NOMO-1 (cell line): ENCODE measurements at regions not wholly inside any gene's neighbourhood (a gene's known extent, or its start where the extent isn't known, plus 50 kb on each side); places are given as distances from the start of the nearest gene placed in this dataset.
A peak's percentile ranks its signal among the peaks of the same experiment; 100 is the strongest.
"Not testable (repeated sequence)": the region's sequence is repeated elsewhere in the genome, so short reads cannot be mapped to it uniquely, and the experiment has no call there.

Experiments used
- DNase-seq, 2 experiments: peaks; one replicate each; lab custom pipeline; 2025; ENCODE audit not compliant: unreplicated experiment in 2 of 2; lab: John Stamatoyannopoulos, UW

- DNase-seq: no peak
Measured at GRCh38 chrX:7542587-7543380, 300.2 kb upstream of the VCX start.

DNA sequence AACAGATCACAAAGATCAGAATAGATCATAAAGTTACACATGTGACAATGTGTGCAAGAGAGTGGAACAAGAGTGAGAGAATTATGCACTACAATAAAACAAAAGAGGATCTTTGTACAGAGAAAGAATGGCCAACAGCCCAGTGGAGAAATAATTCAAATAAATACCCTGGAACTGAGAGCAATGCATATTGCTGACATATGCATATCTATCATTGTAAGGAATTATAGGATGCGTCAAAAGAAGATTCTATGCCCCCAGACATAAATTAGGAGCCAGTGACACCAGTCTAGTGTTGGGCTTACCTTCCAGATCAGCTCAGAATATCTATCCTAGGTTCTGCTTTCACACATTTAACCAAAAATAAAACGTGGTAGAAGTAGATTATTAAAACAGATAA, 320.1 kb upstream of the VCX start:
- no peak for DNase-seq

DNA sequence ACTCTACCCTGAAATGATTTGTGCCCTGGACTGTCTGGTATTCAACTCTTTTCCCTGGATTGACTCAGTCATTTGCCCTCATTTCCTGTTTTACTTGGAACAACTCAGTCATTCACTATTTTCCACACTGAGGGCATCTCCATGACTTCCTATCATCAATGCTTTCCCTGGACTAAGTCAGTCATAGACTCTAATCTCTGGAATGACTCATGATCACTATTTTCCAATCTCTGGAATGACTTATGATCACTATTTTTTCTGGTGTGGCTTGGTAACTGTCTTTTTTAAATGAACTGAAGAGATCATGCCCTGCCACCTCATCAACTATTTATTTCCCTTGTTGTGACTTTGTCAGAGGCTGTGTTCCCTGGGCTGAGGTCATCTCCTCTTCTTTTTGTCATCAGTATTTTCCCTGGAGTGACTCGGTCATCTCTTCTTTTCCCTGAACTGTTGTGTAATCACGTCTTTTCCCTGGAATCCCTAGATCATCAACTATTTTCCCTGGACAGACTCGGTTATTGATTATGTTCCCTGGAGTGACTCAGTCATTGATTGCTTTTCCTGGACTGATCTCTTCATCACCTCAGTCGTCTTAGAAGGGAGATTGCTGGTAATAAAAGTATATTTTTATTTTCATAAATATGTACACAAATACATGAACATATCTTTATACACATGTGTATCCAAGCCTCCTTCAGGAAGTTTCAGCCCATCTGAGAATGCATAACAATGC, 327.1 kb upstream of the VCX start:
- no peak for DNase-seq

GRCh38 chrX:7514871-7515599, 327.9 kb upstream of the VCX start:
- no peak for DNase-seq

GRCh38 chrX:7512845-7513244, 330.1 kb upstream of the VCX start:
- no peak for DNase-seq

DNA sequence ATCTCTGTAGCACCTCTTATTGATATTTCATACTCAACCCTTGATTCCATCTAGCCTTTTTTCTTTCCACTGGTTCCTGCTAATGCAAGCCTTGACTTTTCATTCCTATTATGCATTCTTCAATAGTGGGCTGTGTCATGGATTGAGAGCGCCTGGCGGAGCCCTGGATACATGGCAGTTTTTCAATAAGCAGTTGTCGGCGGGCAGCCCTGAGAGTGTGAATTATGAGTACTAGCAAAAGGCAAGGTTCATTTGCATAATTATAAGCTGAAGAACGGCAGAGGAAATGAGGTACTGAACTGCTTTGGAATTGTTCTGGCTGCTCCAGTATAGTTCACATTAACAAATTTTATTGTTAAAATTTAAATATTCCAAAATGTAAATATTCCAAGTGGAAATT, 339.7 kb upstream of the VCX start:
- DNase-seq: no peak

- DNase-seq: no peak
Measured at GRCh38 chrX:7500386-7500785, 342.6 kb upstream of the VCX start.

DNA sequence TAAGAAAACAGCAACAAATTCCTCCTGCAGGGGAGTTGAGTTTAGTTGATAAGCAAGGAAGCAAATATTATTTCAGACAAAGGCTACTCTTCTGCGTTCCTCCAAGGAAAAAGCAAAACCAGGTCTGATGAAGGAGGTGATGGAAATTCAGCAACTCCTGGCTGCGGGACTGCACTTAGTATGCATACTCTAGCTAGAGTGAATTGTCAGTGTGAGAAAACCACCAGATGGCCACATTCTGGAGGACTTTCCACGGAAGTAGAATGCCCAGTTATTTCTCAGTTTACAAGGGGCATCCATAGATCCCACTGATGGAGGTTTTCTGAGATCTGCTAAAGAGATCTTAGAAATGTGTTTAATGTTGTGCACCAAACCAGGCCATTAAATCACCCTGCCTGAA, 338.6 kb upstream of the PUDP start:
- DNase-seq: no peak

DNA sequence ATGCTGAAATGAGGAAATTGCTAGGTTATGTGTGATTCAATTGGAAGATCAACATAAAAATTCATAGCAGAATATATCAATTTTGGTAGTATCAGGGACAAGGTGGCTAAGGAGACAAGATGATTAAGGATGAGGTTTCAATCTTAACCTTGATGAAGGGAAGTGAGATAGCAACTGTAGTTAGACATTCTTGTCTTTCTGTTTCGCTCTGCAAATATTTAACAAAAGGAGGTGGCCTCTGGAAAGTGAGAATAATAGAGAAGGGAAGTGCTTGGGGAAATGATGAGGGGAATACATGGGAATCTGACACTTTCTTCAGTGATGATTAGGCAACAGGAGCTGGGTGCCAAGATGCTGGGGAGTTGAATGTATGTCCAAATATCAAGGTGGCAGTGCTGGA, 337.1 kb upstream of the PUDP start:
- no peak for DNase-seq

DNA sequence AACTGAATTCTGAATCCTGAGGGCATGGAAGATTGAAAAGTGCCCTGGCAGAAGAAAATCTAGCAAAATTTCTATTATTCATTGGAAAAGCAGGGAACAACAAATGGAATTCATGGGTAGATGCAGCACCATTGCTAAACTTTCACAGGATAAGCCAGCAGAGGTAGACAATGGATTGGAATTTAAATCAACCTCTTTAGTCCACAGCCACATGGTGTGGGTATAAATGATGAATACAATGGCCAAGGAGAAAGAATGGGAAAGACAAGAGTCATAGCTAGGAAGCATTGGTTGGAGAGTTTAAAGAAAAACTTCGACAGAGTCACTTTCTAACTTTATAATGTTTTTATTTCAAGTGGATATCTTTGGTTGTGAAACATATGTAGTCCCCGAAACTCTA, 332.8 kb upstream of the PUDP start:
- no peak for DNase-seq

DNA sequence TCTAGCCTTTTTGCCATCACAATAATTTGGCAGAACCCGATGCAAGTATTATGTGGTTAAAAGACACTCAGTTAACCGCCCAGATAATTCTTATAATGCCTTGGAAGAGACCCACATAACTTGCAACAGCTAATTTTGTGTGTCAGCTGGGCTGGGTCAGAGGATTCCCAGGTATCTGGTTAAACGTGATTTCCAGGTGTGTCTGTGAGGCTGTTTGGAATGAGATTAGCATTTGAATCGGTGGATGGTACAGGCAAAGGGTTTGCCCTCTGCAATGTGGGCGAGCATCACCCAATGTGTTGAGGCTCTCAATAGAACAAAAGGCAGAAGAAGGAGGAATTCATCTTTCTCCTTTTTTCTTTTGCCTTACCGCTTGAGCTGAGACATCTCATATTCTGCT, 314.2 kb upstream of the PUDP start:
- DNase-seq: no peak

DNA sequence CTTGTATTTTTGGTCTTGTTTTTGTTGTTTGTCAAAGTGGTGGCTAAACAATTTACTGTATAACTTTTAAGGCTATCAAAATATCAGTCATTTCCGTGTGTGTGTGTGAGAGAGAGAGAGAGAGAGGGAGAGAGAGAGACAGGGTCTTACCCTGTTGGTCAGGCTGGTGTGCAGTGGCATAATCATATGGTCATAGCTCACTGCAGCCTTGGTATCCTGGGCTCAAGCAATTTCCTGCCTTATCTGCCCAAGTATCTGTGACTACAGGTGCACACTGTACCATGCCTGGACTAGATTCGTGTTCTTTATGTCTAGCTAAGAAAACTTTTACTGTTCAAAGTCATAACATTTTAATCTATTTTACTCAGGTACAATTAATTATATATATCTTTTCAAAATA, 313.1 kb upstream of the PUDP start:
- not testable (repeated sequence) for DNase-seq

- DNase-seq: peak; percentile 53 to 72
Measured at GRCh38 chrX:7447801-7448499, 300.0 kb upstream of the PUDP start.

DNA sequence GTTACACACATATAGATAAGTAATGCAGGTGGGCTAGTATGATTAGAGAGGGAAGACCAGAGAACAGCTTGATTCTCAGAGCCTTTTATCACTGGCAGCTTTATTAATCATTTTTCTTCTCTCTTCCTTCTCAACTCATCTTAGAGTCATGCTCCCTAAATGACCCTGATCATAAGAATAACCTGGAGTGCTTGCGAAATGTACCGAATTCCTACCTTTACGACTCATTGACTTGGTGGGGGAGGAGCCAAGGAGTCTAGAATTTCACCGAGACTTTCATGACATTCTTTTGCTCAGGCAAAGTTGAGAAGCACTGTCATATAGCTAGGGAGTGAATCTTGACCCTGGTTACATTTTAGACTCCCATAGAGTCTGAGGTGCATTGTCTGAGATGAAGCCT, 298.9 kb upstream of the PUDP start:
- DNase-seq: no peak

DNA sequence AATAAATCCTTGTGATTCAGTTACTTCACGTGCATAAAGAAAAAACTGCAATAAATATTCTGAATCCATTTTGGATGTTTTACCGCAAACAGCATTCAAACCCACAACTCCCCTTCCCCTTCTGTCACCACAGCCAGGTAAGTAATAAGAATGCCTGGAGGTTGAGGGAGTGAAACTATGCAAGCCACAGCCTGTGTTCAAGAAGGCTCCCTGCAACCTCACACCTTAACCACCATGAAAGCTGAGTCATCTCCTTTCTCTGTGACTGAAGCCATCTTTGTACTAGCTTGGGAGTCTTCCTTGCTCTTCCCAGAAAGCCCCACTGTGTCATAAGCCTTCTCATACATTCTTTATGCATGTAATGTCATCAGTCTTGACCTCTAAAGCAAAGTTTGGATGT, 297.0 kb upstream of the PUDP start:
- no peak for DNase-seq

- no peak for DNase-seq
Measured at GRCh38 chrX:7441586-7441985, 293.6 kb upstream of the PUDP start.

DNA sequence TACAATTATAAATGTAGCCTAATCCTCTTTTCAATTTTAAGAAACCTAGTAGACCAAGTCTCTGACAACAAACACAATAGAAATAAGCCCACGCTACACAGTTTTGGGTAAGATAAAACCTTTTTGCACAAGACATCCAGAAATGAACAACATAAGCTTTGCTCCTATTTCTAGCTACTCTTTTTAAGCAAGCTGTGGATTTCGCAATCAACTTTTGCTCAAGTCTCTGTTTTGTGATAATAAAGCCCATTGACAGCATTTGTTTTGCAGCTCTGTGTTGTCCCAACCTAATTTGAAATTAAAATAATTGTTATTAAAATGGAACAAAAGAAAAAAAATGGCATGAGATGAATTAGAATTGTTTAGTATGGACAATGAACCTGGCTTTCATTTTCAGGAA, 287.9 kb upstream of the PUDP start:
- DNase-seq: peak; percentile 24 to 45

DNA sequence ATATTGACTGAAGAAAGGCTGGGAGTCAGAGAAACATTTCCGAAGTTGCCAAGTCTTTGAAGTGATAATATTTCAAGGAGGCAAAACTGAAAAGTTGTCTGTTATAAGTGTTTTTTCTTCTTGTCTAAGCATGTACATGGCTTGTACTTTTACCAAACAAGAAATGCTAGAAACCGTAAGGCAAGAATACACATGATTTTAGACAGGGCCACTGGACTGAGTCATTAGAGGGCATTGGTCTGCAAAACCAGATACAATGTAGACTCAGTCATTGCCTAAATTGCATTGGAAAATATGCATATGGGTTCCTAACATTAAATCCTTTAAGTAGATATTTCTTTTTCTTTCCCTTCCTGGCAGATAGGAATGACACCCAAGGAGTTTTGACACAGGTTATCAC, 284.9 kb upstream of the PUDP start:
- no peak for DNase-seq

GRCh38 chrX:7420717-7421116, 272.8 kb upstream of the PUDP start:
- no peak for DNase-seq

DNA sequence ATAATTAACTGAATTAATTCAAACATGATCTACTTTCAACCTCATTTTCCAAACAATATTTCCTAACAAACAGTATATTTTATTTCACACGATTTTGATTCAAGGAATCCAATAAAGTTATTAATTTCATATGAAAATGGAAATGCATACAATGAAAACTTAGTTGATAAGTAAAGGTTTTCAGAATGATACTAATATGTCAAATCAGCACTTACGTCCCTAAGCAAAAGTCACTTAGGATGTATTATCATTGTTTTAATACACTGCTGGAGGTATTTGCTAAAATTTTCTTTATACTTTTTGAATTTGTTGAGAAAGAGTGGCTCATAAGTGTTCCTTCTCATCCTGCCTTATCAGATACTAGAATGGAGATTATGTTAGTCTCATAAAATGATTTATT, 266.8 kb upstream of the PUDP start:
- no peak for DNase-seq

GRCh38 chrX:7412840-7413239, 264.9 kb upstream of the PUDP start:
- DNase-seq: no peak
